HEK293T (cell line): ENCODE measurements at regions not wholly inside any gene's neighbourhood (a gene's known extent, or its start where the extent isn't known, plus 50 kb on each side); places are given as distances from the start of the nearest gene placed in this dataset.
"Not testable (repeated sequence)": the region's sequence is repeated elsewhere in the genome, so short reads cannot be mapped to it uniquely, and the experiment has no call there.

Source experiments
- CTCF ChIA-PET: fragments of 350-600 bp; formaldehyde crosslinking; extraction: SDS; loops from one replicate; lab custom pipeline; 2021; ENCODE audit warnings: antibody characterized with exemption, inconsistent platforms; lab: Yijun Ruan, JAX
- POLR2A ChIA-PET: fragments of 350-600 bp; formaldehyde crosslinking; extraction: SDS; loops from one replicate; lab custom pipeline; 2020; ENCODE audit warnings: antibody characterized with exemption, inconsistent platforms; lab: Yijun Ruan, JAX
- DNase-seq: peaks from one replicate; pipeline ENCODE4 v3.0.0; 2012; ENCODE audit warnings: mixed read lengths; ENCODE audit errors: extremely low spot score
- ARNT ChIP-seq: fragments of 450-650 bp; IDR thresholded peaks from 2 replicates; pipeline ENCODE4 v1.6.1; 2017; ENCODE audit warnings: mild to moderate bottlenecking
- BHLHE40 ChIP-seq: fragments of 450-650 bp; IDR thresholded peaks from 2 replicates; pipeline ENCODE4 v1.6.1; 2016; ENCODE audit warnings: mild to moderate bottlenecking, moderate library complexity, borderline replicate concordance
- CTBP1 ChIP-seq: fragments of 450-650 bp; IDR thresholded peaks from 2 replicates; pipeline ENCODE4 v1.6.1; 2016; ENCODE audit warnings: borderline replicate concordance
- ELF4 ChIP-seq: fragments of 450-650 bp; IDR thresholded peaks from 2 replicates; pipeline ENCODE4 v1.6.1; 2017; ENCODE audit warnings: antibody characterized with exemption
- FOXA1 ChIP-seq: fragments of 450-650 bp; IDR thresholded peaks from 2 replicates; pipeline ENCODE4 v1.6.1; 2016; ENCODE audit warnings: mild to moderate bottlenecking
- FOXK2 ChIP-seq: fragments of 450-650 bp; IDR thresholded peaks from 2 replicates; pipeline ENCODE4 v1.6.1; 2016; ENCODE audit warnings: mild to moderate bottlenecking
- FOXM1 ChIP-seq: fragments of 450-650 bp; IDR thresholded peaks from 2 replicates; pipeline ENCODE4 v1.6.1; 2017; ENCODE audit warnings: mild to moderate bottlenecking, borderline replicate concordance
- HDGF ChIP-seq: fragments of 450-650 bp; IDR thresholded peaks from 2 replicates; pipeline ENCODE4 v1.6.1; 2017; ENCODE audit warnings: antibody characterized with exemption, borderline replicate concordance
- L3MBTL2 ChIP-seq: fragments of 450-650 bp; conservative IDR thresholded peaks from 2 replicates; pipeline ENCODE4 v1.6.1; 2016; ENCODE audit warnings: mild to moderate bottlenecking
- LEF1 ChIP-seq: fragments of 450-650 bp; IDR thresholded peaks from 2 replicates; pipeline ENCODE4 v1.6.1; 2017; ENCODE audit warnings: mild to moderate bottlenecking, borderline replicate concordance
- NFRKB ChIP-seq: fragments of 450-650 bp; IDR thresholded peaks from 2 replicates; pipeline ENCODE4 v1.6.1; 2016; ENCODE audit warnings: mild to moderate bottlenecking, moderate library complexity
- SP1 ChIP-seq: fragments of 450-650 bp; IDR thresholded peaks from 2 replicates; pipeline ENCODE4 v1.6.1; 2017
- SUZ12 ChIP-seq: fragments of 450-650 bp; IDR thresholded peaks from 2 replicates; pipeline ENCODE4 v1.6.1; 2016; ENCODE audit warnings: mild to moderate bottlenecking
- TARDBP ChIP-seq: fragments of 450-650 bp; IDR thresholded peaks from 2 replicates; pipeline ENCODE4 v1.6.1; 2016
- ZNF384 ChIP-seq: fragments of 450-650 bp; IDR thresholded peaks from 2 replicates; pipeline ENCODE4 v1.6.1; 2016
- TF ChIP-seq, protein P1 (sequence below): fragments of 450-650 bp; IDR thresholded peaks from 2 replicates; pipeline ENCODE4 v1.6.1; 2016

DNA sequence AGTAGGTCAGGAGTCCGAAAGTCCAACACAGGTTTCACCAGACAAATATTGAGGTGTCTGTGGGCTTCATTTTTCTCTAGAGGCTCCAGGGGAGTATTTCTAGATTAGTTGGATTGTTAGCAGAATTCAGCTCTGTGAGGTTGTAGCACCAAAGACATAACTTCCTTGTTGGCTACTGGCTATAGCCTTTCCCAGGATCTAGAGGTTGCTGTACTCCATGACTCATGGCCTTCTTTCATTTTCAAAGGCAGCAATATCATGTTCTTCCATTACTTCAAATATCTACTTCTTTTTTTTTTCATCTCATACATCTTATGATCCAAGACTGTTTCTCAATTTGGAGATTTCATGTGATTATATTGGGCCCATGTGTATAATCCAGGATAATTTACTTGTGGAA is 404.0 kb upstream of the FAM174A start:
- CTCF ChIA-PET = no interaction called here
- POLR2A ChIA-PET = no interaction called here
- no peak for DNase-seq
- no peak for TF ChIP-seq HDGF
- TF ChIP-seq NFRKB = no peak
- TF ChIP-seq CTBP1 = no peak
- TF ChIP-seq ZNF384 = no peak
- TF ChIP-seq SP1 = no peak
- TF ChIP-seq FOXK2 = no peak
- TF ChIP-seq TARDBP = no peak
- TF ChIP-seq L3MBTL2 = no peak
- no peak for TF ChIP-seq BHLHE40
- TF ChIP-seq ARNT = no peak
- no peak for TF ChIP-seq LEF1
- TF ChIP-seq, protein P1, sequence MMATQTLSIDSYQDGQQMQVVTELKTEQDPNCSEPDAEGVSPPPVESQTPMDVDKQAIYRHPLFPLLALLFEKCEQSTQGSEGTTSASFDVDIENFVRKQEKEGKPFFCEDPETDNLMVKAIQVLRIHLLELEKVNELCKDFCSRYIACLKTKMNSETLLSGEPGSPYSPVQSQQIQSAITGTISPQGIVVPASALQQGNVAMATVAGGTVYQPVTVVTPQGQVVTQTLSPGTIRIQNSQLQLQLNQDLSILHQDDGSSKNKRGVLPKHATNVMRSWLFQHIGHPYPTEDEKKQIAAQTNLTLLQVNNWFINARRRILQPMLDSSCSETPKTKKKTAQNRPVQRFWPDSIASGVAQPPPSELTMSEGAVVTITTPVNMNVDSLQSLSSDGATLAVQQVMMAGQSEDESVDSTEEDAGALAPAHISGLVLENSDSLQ = no peak
- TF ChIP-seq FOXM1 = no peak
- no peak for TF ChIP-seq ELF4
- no peak for TF ChIP-seq FOXA1
- no peak for TF ChIP-seq SUZ12

DNA sequence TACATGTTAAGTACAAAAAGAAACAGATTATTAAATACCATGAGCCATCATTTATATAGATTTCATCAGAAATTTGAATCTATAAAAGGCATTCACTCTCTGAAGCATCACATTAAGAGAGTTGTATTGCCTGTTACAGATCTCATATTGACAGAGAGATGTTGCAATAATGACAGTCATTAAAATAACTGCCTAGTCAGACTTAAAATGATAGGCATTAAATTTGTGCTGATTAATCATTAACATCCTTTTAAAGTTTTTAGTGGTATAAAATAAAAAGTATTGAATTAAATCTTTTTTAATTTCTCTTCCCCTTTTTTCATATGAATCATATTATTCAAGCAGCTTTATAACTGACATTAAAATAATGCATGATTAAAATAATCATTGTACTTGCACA is 404.9 kb upstream of the FAM174A start:
- ChIA-PET CTCF (no interaction called here), POLR2A (no interaction called here)
- TF ChIP-seq, protein P1 = no peak
- TF ChIP-seq ZNF384 (no peak), LEF1 (no peak), TARDBP (no peak), SP1 (no peak), NFRKB (no peak), FOXM1 (no peak), ELF4 (no peak), ARNT (no peak), HDGF (no peak), FOXA1 (no peak), FOXK2 (no peak), SUZ12 (no peak), CTBP1 (no peak)
- no peak for DNase-seq

DNA sequence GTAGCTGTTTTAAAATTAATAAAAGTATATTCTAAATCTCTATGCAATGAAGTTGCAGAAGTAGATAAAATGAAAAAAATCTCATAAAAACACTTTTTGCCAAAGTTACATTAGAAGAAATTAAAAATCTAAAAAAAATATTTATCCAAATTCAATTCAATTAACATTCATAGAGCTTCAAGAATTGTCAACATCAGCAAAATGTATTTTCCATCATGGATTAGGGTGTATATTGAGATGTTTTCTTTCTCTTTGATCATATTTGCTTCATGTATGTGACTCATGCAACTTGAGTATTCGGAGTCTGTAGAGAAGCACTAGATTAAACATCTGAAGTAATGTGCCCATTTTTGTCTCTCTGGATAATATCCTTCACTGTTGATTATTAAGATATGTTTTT is 415.3 kb upstream of the FAM174A start:
- no peak for DNase-seq
- TF ChIP-seq FOXM1 (no peak), NFRKB (no peak), SUZ12 (no peak), BHLHE40 (no peak), FOXA1 (no peak), ARNT (no peak), LEF1 (no peak), ZNF384 (no peak), SP1 (no peak), ELF4 (no peak), FOXK2 (no peak), TARDBP (no peak), L3MBTL2 (no peak), HDGF (no peak), CTBP1 (no peak)
- TF ChIP-seq, protein P1 = no peak
- ChIA-PET POLR2A (no interaction called here), CTCF (no interaction called here)

DNA sequence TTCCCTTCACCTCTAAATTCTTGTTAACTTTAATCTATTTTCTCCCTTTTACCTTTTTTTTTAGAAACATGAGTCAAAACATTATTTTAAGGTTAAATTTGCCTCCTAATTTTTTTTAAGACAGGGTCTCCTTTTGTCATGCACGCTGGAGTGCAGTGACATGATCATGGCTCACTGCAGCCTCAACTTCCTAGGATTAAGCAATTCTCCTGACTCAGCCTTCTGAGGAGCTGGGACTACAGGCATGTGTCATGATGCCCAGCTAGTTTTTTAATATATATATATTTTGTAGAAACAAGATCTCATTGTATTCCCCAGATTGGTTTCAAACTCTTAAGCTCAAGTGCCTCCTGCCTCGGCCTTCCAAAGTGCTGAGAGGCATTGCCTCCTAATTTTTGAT is 424.7 kb upstream of the FAM174A start:
- DNase-seq = no peak
- CTCF ChIA-PET = no interaction called here
- TF ChIP-seq, protein P1 = no peak
- no peak for TF ChIP-seq CTBP1
- no peak for TF ChIP-seq SUZ12
- no peak for TF ChIP-seq SP1
- no peak for TF ChIP-seq ARNT
- no peak for TF ChIP-seq LEF1
- TF ChIP-seq BHLHE40 = no peak
- no peak for TF ChIP-seq ZNF384
- TF ChIP-seq HDGF = no peak
- no peak for TF ChIP-seq ELF4
- TF ChIP-seq L3MBTL2 = no peak
- no peak for TF ChIP-seq FOXK2
- TF ChIP-seq FOXM1 = no peak
- TF ChIP-seq TARDBP = no peak
- TF ChIP-seq NFRKB = no peak
- no peak for TF ChIP-seq FOXA1
- POLR2A ChIA-PET = no interaction called here

DNA sequence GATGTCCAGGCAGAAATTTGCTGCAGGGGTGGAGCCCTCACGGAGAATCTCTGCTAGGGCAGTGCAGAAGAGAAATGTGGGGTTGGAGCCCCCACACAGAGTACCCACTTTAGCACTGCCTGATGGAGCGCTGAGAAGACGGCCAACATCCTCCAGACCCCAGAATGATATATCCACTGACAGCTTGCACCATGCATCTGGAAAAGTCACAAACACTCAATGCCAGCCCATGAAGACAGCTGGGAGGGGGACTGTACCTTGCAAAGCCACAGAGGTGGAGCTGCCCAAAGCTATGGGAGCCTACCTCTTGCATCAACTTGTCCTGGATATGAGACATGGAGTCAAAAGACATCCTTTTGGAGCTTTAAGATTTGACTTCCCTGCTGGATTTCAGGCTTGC is 426.3 kb upstream of the FAM174A start:
- POLR2A ChIA-PET = no interaction called here
- CTCF ChIA-PET = no interaction called here

DNA sequence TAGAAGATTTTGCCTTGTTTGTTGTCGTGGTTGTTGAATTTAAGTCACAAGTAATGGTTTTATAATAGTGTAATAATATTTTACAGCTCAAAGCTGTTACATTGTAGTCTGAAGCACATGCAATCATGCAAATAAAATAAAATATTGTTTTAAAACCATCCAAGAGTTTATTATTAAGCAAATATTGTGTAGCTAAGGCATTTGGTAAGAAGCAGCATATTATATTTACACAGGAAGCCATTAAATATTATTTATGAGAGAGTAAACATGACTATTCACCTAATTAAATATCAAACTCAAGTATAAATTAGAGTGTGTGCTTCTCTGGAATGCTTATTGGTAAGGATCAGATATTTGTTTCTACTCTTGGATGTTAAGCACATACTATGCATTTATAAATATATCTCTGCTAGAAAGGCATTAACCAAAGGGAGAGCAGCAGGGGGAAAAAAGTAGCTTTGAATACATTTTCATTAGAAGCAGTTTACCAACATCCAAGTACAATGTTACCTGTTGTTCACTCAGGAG is 431.5 kb upstream of the FAM174A start:
- CTCF ChIA-PET, DNase-seq, POLR2A ChIA-PET: not testable (repeated sequence)

More for the DNA sequence above, 426.3 kb upstream of the FAM174A start:
- no peak for DNase-seq
- TF ChIP-seq ELF4 (no peak), CTBP1 (no peak), FOXM1 (no peak), ARNT (no peak)

DNA sequence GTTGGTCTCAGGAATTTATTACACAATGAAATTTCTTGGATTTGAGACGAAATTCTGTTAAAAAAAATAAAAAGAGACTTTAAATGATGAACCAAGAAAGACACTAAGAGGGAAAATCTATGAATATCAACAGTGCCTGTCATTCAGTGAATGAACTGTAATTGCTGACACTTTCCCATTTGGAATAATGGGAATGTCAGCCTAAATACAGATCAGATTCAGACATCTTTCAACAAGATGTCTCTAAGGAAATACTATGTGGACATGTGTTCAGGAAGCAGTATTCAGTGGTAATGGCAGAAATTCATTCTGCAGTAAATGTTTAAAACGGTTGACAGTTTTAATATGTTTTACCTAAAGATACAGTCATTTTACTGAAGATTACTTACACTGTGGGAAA is 433.7 kb upstream of the FAM174A start:
- CTCF ChIA-PET, POLR2A ChIA-PET, DNase-seq: not testable (repeated sequence)

DNA sequence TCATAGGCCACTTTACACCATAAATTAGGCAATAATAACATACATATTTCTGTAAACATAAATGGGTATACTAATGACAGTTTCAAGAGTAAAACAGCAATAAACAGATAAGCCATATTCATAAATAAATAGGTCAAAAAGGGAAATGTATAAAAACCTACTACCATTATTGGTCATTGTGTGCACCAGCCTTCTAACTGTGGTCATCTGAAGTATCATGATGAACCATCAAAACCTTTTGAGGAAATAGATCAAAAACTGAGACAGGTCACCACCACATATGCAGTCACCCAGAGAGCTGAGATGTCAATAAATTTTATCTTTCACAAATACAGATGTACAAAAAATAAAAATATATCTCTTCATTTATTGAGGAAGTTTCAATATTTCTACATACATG is 438.8 kb upstream of the FAM174A start:
- DNase-seq, POLR2A ChIA-PET, CTCF ChIA-PET: not testable (repeated sequence)

DNA sequence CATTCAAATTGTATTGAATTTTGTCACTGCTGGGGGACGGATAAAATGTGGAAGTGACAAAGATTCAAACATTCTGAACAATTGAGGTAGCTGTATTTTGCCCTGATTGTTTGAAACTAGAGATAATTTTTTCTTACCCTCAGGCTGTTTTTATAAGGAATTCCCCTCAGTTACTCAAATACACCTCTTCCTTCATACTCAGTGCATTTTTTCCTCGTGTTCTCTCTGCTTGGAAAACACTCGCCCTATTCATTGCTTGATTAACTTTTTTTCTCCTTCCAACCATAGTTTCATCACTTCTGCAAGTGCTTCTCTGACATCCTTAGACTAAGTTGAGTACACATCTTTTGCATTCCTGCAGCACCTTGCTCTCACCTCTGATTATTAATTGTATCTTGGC is 454.5 kb upstream of the FAM174A start:
- DNase-seq, CTCF ChIA-PET, POLR2A ChIA-PET: not testable (repeated sequence)

DNA sequence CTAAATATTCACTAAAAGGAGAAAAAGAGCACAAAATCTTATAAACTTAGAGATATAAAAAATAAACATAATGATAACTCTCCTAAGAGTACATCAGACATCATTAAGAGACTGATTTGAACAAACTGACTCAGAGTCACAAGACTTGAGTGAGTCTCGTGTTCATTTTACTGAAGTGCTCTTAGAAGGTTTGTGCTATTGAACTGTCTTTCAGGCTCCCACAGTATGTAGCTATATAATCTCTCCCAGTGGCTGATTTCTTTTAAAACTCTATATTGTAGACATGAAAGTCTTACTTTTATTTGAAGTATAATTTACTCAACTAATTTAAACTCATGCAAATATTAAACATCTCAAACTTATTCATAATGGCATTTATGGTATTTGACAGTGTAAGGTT is 456.0 kb upstream of the FAM174A start:
- CTCF ChIA-PET, DNase-seq, POLR2A ChIA-PET: not testable (repeated sequence)
